RWPE1 (cell line): ENCODE measurements at regions not wholly inside any gene's neighbourhood (a gene's known extent, or its start where the extent isn't known, plus 50 kb on each side); places are given as distances from the start of the nearest gene placed in this dataset.

Experiments
- CTCF ChIA-PET: fragments of 350-600 bp; sonication (Branson Sonifier 250); formaldehyde crosslinking; extraction: SDS; loops from one replicate; lab custom pipeline; 2021; lab: Yijun Ruan, JAX
- POLR2A ChIA-PET: fragments of 400-600 bp; formaldehyde crosslinking; extraction: SDS; loops from one replicate; lab custom pipeline; 2020; ENCODE audit warnings: antibody characterized with exemption; ENCODE audit not compliant: low non-redundant PET; lab: Yijun Ruan, JAX
- DNase-seq: peaks from one replicate; pipeline ENCODE4 v3.0.0; 2012; ENCODE audit warnings: low spot score
- H3K27ac ChIP-seq: fragments of 450-650 bp; 2 replicates; pipeline ENCODE4 v1.5.1; 2017
- CTCF ChIP-seq: fragments of 450-650 bp; conservative IDR thresholded peaks from 2 replicates; pipeline ENCODE4 v1.5.1; 2017; ENCODE audit warnings: low read depth, mild to moderate bottlenecking

- TF ChIP-seq CTCF: no peak
- DNase-seq: no peak
- H3K27ac ChIP-seq: no peak overlapping the region
- CTCF ChIA-PET: no interaction called here
- POLR2A ChIA-PET: no interaction called here
Observed at GRCh38 chr11:70537576-70538571, 139.5 kb downstream of the CTTN start.

GRCh38 chr11:70538641-70539359 lies 140.5 kb downstream of the CTTN start:
- POLR2A ChIA-PET: no interaction called here
- no peak for DNase-seq
- CTCF ChIA-PET: no interaction called here
- TF ChIP-seq CTCF: no peak
- no peak overlapping the region for H3K27ac ChIP-seq

- POLR2A ChIA-PET: no interaction called here
Observed at GRCh38 chr11:70539360-70540095, 141.2 kb downstream of the CTTN start.

GRCh38 chr11:70540196-70540595 lies 141.9 kb downstream of the CTTN start:
- CTCF ChIA-PET: no interaction called here
- no peak for DNase-seq
- no peak for TF ChIP-seq CTCF
- POLR2A ChIA-PET: no interaction called here
- no peak overlapping the region for H3K27ac ChIP-seq

More at GRCh38 chr11:70539360-70540095, 141.2 kb downstream of the CTTN start:
- CTCF ChIA-PET: no interaction called here
- DNase-seq: no peak
- TF ChIP-seq CTCF: no peak
- no peak overlapping the region for H3K27ac ChIP-seq

GRCh38 chr11:70541176-70541575 lies 142.8 kb downstream of the CTTN start:
- ChIA-PET POLR2A (no interaction called here), CTCF (interaction anchor here (0.6 to 1.0 kb wide), 2 partner anchors 10 to 46 kb away, joined by 3 read pairs; no protein-coding TSS in a partner anchor)
- DNase-seq: no peak
- H3K27ac ChIP-seq: no peak overlapping the region
- TF ChIP-seq CTCF: no peak

- no peak for TF ChIP-seq CTCF
- DNase-seq: no peak
- CTCF ChIA-PET: interaction anchor here (1.0 kb wide), 1 partner anchor 10 kb away, joined by 3 read pairs; no protein-coding TSS in a partner anchor
- no peak overlapping the region for H3K27ac ChIP-seq
- POLR2A ChIA-PET: no interaction called here
Observed at GRCh38 chr11:70541699-70542098, 143.4 kb downstream of the CTTN start.
